Hematopoietic multipotent progenitor cell treated with erythropoietin and hydrocortisone succinate and interleukin-3 and kit ligand, for 4 days (in vitro differentiated cells): ENCODE measurements at regions not wholly inside any gene's neighbourhood (a gene's known extent, or its start where the extent isn't known, plus 50 kb on each side); places are given as distances from the start of the nearest gene placed in this dataset.

ENCODE experiments used
- DNase-seq: peaks from one replicate; pipeline ENCODE4 v3.0.0-alpha.2; 2015

DNA sequence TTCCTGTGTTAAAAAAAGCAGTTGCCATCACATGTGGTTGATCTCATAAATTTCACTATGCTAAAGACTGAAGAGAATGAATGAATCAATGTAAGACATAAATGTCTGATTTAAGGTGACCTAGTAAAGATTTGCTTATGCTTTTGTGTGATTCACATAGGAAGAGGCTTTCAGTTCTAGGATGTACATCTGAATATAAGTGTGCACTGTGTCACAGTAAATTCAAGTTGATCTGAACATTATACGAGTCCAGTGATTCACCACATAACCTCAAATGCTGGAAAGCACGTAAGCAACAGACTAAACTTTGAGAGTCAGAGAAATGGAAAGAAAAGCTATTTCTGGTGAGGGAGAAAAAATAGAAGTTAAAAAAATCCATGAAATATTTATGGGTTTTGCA is 567.9 kb downstream of the EPHA5 start:
- no peak for DNase-seq

GRCh38 chr4:65096630-65097029 is 573.7 kb downstream of the EPHA5 start:
- DNase-seq: no peak

DNA sequence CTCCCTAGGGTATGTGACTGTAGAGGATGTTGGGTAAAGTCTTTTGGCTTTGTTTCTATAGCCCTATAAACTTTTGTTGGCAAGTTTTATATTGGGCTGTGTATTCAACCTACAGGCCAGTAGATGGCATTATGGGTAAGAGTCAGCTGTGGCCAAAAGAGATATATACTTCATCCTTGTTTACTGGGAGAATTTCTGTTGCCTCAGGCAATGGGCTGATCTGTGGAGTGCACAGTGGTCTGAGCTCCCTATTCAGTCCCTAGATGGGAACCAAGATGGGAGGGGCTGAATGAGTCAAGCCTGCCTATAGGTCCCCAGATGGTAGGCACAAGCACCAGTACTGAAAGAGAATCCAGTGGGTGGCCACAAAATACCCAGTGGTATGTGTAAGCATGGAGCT is 580.6 kb downstream of the EPHA5 start:
- peak; percentile 2 for DNase-seq

DNA sequence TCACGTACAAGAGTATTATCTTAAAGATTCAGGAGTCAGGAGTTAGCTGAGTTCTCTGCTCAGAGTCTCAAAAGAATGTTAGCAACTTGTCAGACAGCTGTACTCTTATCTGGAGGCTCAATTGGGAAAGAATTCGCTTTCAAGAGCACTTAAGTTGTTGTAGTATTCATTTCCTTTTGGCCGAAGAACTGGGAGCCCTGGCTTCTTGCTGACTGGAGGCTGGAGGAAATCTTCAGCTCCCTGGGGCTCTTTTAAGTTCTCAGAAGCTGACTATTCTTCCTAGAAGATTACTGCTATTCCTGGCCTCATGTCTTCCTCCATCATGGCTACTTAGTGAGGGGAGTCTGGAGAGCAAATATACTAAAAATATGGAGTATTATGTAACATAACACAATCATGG is 587.2 kb downstream of the EPHA5 start:
- no peak for DNase-seq

DNA sequence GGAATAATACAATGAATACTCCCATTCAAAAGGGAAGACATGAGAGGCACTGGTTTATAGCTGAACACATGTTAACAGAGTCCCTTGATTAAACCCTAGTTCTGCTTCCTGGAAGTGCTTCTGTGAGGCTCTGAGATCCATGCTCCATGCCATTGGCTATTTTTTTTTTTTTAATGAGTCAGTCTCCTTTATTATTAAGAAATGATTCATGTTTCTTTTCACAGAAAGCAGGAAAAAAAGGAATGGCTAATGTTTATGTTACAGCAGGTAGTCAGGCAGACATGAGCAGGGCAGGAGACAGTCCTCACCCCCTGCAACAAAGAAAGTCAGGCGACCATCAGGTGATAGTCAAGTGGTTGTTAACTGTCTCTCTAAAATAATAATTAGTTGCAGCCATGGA is 598.7 kb downstream of the EPHA5 start:
- DNase-seq: no peak

DNA sequence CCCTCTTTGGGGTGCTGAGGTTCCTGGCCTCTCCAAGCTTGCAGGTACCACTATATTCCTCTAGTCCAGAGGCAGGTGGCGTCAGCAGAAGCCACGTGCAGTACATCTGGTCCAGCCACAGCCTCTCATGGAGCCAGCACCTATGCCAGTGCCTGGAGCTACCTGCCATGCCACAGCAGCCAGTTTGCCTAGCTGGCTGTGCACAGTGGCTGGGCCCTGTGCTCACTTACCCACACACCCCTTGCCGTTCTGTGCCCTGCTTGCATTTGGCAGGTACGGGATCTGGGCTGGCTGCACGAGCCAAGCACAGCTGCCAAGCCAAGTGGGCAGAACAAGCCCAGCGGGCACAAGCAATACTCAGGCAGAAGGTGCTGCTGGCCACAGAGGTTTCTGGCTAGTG is 601.1 kb downstream of the EPHA5 start:
- DNase-seq: no peak

GRCh38 chr4:65066106-65066505 is 604.2 kb downstream of the EPHA5 start:
- DNase-seq: no peak

DNA sequence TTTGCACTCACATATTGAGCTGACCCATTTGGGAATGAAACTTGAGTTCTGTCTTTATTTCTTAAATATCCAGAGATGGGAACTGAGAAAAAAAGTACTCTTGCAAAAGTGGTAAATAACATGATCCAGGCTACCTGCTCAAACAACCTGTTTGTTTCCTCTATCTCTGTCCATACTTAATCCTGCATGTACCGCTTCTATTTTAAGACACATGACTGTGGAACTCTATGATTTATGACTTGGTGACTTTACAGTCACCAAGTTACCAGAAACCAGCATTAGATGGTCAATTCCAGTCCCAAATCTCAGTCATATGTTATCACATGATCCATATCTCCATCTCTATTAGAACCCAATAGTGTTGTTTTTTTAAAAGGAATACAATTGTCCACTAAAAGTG is 606.7 kb downstream of the EPHA5 start:
- DNase-seq: no peak

GRCh38 chr4:65050786-65051185 is 619.5 kb downstream of the EPHA5 start:
- peak; percentile 11 for DNase-seq

GRCh38 chr4:65046192-65047133 is 623.8 kb downstream of the EPHA5 start:
- DNase-seq: no peak

GRCh38 chr4:65033899-65034298 is 624.6 kb upstream of the TECRL start:
- peak; percentile 13 for DNase-seq

DNA sequence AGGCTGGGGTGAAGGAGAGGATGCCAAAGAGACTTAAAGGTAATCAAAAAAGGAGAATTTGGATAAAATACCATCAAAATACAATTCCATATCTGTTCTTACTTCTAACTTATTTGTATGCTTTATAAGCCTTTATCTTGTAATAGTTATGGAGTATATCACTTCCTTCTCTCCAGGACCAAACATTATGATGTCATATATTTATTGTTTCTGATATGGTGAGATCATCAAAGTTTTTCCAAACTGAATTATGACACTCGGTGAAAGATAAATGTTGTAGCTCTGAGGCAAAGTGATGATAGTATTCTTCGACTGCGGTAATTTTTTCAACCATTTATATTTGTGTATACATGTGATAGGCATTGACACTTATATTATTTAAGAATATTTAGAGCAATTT is 619.3 kb upstream of the TECRL start:
- no peak for DNase-seq

- peak; percentile 34 for DNase-seq
These were observed 614.8 kb upstream of the TECRL start for GRCh38 chr4:65023883-65024670.

GRCh38 chr4:65023081-65023480 is 613.8 kb upstream of the TECRL start:
- DNase-seq: peak; percentile 79

DNA sequence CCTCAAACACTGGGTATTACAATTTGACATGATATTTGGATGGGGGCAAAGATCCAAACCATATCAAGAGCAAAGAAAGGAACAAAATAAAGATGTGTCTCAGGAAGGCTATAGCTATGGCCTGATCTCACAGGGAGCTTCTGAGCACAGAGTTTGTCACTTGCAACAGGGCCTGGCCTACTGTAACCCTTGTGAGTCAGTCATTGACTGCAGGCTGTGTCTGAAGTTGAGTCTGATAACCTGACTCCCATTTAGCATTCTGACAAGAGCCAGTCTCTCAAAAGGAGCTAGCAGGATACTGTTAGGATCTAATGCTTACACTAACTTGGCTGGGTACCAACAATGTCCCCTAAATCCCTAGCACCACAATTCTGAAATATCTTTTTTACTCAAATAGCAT is 612.5 kb upstream of the TECRL start:
- peak; percentile 13 for DNase-seq

DNA sequence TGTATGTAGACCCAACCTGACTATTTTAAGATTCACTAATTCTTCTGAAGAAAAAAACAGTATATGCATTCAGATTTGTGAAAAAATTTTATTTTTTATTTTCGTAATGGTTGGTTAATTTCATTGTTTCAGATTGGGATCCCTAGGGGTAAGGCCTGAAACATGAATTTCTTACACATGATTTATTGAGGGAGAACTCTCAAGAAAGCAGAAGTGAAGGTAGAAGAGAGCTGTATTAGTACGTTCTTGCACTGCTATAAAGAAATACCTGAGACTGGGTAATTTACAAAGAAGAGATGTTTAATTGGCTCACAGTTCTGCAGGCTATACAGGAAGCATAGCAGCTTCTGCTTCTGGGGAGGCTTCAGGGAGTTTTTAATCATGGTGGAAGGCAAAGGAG is 611.9 kb upstream of the TECRL start:
- peak; percentile 8 for DNase-seq

GRCh38 chr4:65019775-65020174 is 610.5 kb upstream of the TECRL start:
- peak; percentile 27 for DNase-seq

- no peak for DNase-seq
These were observed 609.1 kb upstream of the TECRL start for GRCh38 chr4:65018313-65018712.

- DNase-seq: no peak
These were observed 604.8 kb upstream of the TECRL start for GRCh38 chr4:65014078-65014477.

- peak; percentile 81 for DNase-seq
These were observed 598.7 kb upstream of the TECRL start for GRCh38 chr4:65007841-65008439.

DNA sequence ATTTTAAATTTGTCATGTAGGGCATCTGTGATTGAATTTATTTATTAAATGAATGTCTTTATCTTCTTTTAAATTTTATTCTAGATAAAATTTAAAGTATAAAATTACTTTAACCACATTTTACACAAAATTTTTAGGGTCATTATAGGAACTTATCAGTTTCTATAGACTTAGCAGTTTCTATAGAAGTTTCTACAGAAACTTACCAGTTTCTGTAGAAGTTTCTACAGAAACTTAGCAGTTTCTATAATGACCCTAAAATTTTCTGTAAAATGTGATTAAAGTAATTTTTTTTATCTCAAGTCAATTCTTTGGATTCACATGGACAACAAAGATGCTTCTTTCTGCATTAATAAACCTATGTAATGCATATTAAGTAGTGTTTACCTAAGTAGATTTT is 565.9 kb upstream of the TECRL start:
- no peak for DNase-seq

DNA sequence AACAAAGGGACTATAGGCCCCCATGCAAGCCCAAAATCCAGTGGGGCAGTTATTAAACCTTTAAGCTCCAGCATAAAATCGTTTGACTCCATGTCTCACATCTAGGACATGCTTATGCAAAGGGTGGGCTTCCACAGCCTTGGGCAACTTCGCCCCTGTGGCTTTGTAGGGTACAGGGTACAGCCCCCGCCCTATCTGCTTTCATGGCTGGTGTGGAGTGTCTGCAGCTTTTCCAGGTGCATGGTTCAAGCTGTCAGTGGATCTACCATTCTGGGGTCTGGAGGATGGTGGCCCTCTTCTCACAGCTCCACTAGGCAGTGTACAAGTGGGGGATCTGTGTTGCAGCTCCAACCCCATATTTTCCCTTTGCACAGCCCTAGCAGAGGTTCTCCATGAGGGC is 559.8 kb upstream of the TECRL start:
- no peak for DNase-seq

GRCh38 chr4:64967286-64967685 is 558.0 kb upstream of the TECRL start:
- no peak for DNase-seq

DNA sequence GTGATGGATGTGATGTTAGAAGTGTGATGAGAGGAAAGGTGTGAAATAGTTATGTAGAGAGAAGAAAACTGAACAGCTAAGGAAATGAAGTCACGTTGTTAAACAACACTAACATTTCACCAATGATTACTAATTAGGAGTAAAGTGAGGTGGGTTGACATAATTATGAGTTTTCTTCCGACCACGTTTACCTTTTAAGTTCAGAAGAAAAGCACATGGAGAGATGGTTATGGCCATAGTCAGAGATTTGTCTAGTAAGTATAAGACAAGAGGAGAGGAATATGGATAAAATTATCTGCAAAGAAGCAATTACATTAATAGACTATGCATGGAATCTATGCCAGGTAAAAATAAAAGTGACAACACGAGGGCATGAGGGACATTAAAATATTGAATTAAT is 551.3 kb upstream of the TECRL start:
- no peak for DNase-seq
